Endothelial cell of umbilical vein (primary cell): ENCODE measurements at regions not wholly inside any gene's neighbourhood (a gene's known extent, or its start where the extent isn't known, plus 50 kb on each side); places are given as distances from the start of the nearest gene placed in this dataset.

Experiments used
- BruUV-seq: library from RNA; stranded (reverse); fragments of 400-500 nt; replicated peaks from 2 replicates; lab custom pipeline; 2021; lab: Mats Ljungman, UMichigan
- CTCF ChIA-PET: fragments of 300-600, 350-600 bp; sonication (Branson Sonifier 250); formaldehyde crosslinking; loops from one replicate; lab custom pipeline; 2021; ENCODE audit warnings: antibody characterized with exemption, inconsistent platforms; lab: Charles Lee
- POLR2A ChIA-PET: fragments of 300-600, 350-600 bp; sonication (Branson Sonifier 250); formaldehyde crosslinking; loops from one replicate; lab custom pipeline; 2021; ENCODE audit warnings: antibody characterized with exemption, inconsistent platforms; lab: Charles Lee
- DNase-seq: peaks from one replicate; pipeline ENCODE4 v3.0.0-alpha.2; 2011; ENCODE audit warnings: low read depth, low spot score
- FAIRE-seq: peaks from 2 replicates; lab custom pipeline; 2011; peaks lifted over from hg19 to GRCh38; lab: Jason Lieb, UNC
- H2AFZ ChIP-seq: 2 replicates; pipeline ENCODE4 v1.6.0; 2012; ENCODE audit warnings: low read depth, low read length, control low read depth, inconsistent platforms
- H3K27ac ChIP-seq: 2 replicates; pipeline ENCODE4 v1.5.1; 2011; ENCODE audit warnings: low read depth, mild to moderate bottlenecking, control low read depth, low read length, moderate library complexity; ENCODE audit not compliant: insufficient read depth
- H3K27me3 ChIP-seq, 2 experiments: 2 replicates each; pipeline versions ENCODE4 v1.6.0 to v1.6.1; 2011; ENCODE audit warnings: low read length in 2 of 2, mixed read lengths in 1 of 2; ENCODE audit not compliant: control insufficient read depth in 2 of 2, insufficient read depth in 2 of 2
- H3K36me3 ChIP-seq, 2 experiments: 2 replicates in 1 of 2; 3 replicates in 1 of 2; pipeline ENCODE4 v1.5.1; 2011; ENCODE audit warnings: low read length in 2 of 2, mild to moderate bottlenecking in 1 of 2, moderate library complexity in 1 of 2; ENCODE audit not compliant: control insufficient read depth in 2 of 2, insufficient read depth in 2 of 2; ENCODE audit errors: extremely low read depth in 1 of 2
- H3K4me1 ChIP-seq: 3 replicates; pipeline ENCODE4 v1.5.1; 2011; ENCODE audit warnings: mild to moderate bottlenecking, low read length; ENCODE audit not compliant: control insufficient read depth, insufficient read depth; ENCODE audit errors: extremely low read depth
- H3K4me2 ChIP-seq: 2 replicates; pipeline ENCODE4 v1.6.1; 2011; ENCODE audit warnings: low read length, control low read depth, mixed read lengths; ENCODE audit not compliant: insufficient read depth
- H3K4me3 ChIP-seq, 3 experiments: fragments of 200-600 bp in 1 of 3; sonication (generic), shearing (Covaris generic) in 1 of 3; replicated peaks in 1 of 3; 2 replicates each; pipeline ENCODE4 v1.5.1; 2011 to 2016; ENCODE audit warnings: control low read depth in 3 of 3, low read length in 3 of 3, mild to moderate bottlenecking in 2 of 3, inconsistent platforms in 1 of 3, low read depth in 1 of 3, moderate library complexity in 1 of 3; ENCODE audit not compliant: insufficient read depth in 1 of 3
- H3K79me2 ChIP-seq: 2 replicates; pipeline ENCODE4 v1.6.0; 2012; ENCODE audit warnings: low read length, inconsistent platforms; ENCODE audit not compliant: control insufficient read depth, insufficient read depth
- H3K9ac ChIP-seq: replicated peaks from 2 replicates; pipeline ENCODE3; 2011; ENCODE audit warnings: low read length, control low read depth; ENCODE audit not compliant: insufficient read depth; ENCODE audit errors: extremely low read depth
- H3K9me1 ChIP-seq: replicated peaks from 3 replicates; pipeline ENCODE4 v1.6.0; 2011; ENCODE audit warnings: mild to moderate bottlenecking, low read length; ENCODE audit not compliant: control insufficient read depth, insufficient read depth; ENCODE audit errors: extremely low read depth
- H3K9me3 ChIP-seq: replicated peaks from 2 replicates; pipeline ENCODE4 v1.5.1; 2012; ENCODE audit warnings: low read length, inconsistent platforms; ENCODE audit not compliant: control insufficient read depth, insufficient read depth
- H4K20me1 ChIP-seq: replicated peaks from 2 replicates; pipeline ENCODE3; 2011; ENCODE audit warnings: mild to moderate bottlenecking, low read length; ENCODE audit not compliant: control insufficient read depth, insufficient read depth; ENCODE audit errors: extremely low read depth
- EZH2 ChIP-seq: IDR thresholded peaks from 2 replicates; pipeline ENCODE4 v1.6.1; 2012; ENCODE audit warnings: borderline replicate concordance, low read depth, mild to moderate bottlenecking, moderate library complexity, low read length, inconsistent platforms; ENCODE audit not compliant: severe bottlenecking
- FOS ChIP-seq: IDR thresholded peaks from 2 replicates; pipeline ENCODE4 v1.6.1; 2011; ENCODE audit warnings: mild to moderate bottlenecking, low read length, moderate library complexity, borderline replicate concordance; ENCODE audit not compliant: insufficient read depth
- GATA2 ChIP-seq: IDR thresholded peaks from 2 replicates; pipeline ENCODE4 v1.7.0; 2011; ENCODE audit warnings: low read depth, mild to moderate bottlenecking, moderate library complexity, mixed read lengths, low read length; ENCODE audit not compliant: insufficient read length, insufficient read depth
- JUN ChIP-seq: IDR thresholded peaks from 2 replicates; pipeline ENCODE4 v1.6.1; 2011; ENCODE audit warnings: borderline replicate concordance, low read depth; ENCODE audit not compliant: insufficient read length, insufficient read depth
- MYC ChIP-seq: IDR thresholded peaks from one replicate; pipeline ENCODE4 v1.6.1; 2011; ENCODE audit warnings: mild to moderate bottlenecking, low read depth, low read length
- POLR2A ChIP-seq: IDR thresholded peaks from 2 replicates; pipeline ENCODE4 v1.6.1; 2012; ENCODE audit warnings: low read depth, mild to moderate bottlenecking, control low read depth, low read length
- POLR2AphosphoS5 ChIP-seq: IDR thresholded peaks from 2 replicates; pipeline ENCODE4 v1.6.1; 2012; ENCODE audit warnings: low read depth, mild to moderate bottlenecking, control low read depth, low read length, moderate library complexity; ENCODE audit not compliant: insufficient read depth
- dilution Hi-C: fragments of 300-500 bp; cut with MboI; formaldehyde crosslinking; loops from one replicate; pipeline ENCODE4 v1.15.0; 2019; ENCODE audit warnings: low sequenced_read_pairs; ENCODE audit not compliant: extremely low pct_ligation_motif_present
- intact Hi-C: fragments of 100-400 bp; cut with micrococcal nuclease; formaldehyde crosslinking; loops from one replicate; pipeline ENCODE4 v1.10.0; 2022
- TF ChIP-seq, protein P1 (sequence below), 2 donors: IDR thresholded peaks; 1 replicate in 1 of 2; 2 replicates in 1 of 2; pipeline ENCODE4 v1.5.1; 2011; ENCODE audit warnings: low read length in 2 of 2, mild to moderate bottlenecking in 2 of 2, moderate library complexity in 2 of 2, control low read depth in 1 of 2, inconsistent platforms in 1 of 2, low read depth in 1 of 2; ENCODE audit not compliant: insufficient read depth in 1 of 2; ENCODE audit errors: extremely low read depth in 1 of 2
- TF ChIP-seq, protein P2 (sequence below): IDR thresholded peaks from 2 replicates; pipeline ENCODE4 v1.6.1; 2011; ENCODE audit not compliant: insufficient read depth, insufficient read length

DNA sequence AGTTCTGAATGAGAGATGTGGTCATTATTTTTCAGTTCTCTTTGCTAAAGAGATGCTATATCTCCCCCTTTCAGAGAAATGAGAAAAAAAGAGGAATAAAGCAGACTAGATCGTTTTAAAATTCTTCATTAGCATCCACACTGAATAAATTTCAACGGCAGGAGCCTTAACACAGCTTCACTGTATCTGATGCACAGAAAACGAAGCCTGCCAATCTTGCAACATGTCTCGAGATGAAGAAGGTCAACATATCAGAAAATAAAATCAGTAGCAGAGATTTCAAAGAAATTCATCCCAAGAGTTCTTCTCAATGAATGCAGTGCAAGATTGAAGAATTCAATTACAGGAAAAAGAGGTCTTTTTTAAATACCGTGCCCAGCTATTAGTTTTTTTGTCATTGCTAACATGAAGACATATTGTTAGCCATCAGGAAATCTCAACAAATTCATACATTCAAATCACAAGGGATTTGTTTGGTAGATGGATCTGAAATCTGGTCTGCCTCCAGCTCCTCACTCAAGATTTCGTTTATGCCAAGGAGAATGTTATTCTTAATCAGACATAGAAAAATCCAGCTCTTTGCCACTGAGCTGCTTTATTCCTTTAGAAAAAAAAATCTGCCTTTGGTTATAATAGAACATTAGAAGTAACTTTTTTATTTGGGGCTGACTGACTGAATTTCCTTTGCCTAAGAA lies 76.4 kb upstream of the DAB1 start:
- Histone ChIP-seq H3K4me1 (no peaks in the 10 kb centered on the region), H3K79me2 (no peaks in the 10 kb centered on the region), H3K4me3 (no peak overlapping the region), H4K20me1 (no peaks in the 10 kb centered on the region), H2AFZ (no peak overlapping the region), H3K9ac (no peak overlapping the region), H3K27me3 (no peaks in the 10 kb centered on the region), H3K4me2 (no peak overlapping the region), H3K9me1 (no peaks in the 10 kb centered on the region), H3K27ac (no peak overlapping the region), H3K36me3 (no peaks in the 10 kb centered on the region), H3K9me3 (no peaks in the 10 kb centered on the region)
- no TSS peak for BruUV-seq
- POLR2A ChIA-PET: no interaction called here
- no peak for TF ChIP-seq POLR2AphosphoS5
- TF ChIP-seq EZH2: no peak
- TF ChIP-seq, protein P1, sequence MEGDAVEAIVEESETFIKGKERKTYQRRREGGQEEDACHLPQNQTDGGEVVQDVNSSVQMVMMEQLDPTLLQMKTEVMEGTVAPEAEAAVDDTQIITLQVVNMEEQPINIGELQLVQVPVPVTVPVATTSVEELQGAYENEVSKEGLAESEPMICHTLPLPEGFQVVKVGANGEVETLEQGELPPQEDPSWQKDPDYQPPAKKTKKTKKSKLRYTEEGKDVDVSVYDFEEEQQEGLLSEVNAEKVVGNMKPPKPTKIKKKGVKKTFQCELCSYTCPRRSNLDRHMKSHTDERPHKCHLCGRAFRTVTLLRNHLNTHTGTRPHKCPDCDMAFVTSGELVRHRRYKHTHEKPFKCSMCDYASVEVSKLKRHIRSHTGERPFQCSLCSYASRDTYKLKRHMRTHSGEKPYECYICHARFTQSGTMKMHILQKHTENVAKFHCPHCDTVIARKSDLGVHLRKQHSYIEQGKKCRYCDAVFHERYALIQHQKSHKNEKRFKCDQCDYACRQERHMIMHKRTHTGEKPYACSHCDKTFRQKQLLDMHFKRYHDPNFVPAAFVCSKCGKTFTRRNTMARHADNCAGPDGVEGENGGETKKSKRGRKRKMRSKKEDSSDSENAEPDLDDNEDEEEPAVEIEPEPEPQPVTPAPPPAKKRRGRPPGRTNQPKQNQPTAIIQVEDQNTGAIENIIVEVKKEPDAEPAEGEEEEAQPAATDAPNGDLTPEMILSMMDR (IDR thresholded peaks at IDR 0.05; ENCODE audit: extremely low read depth in 1 of 2, insufficient read depth in 1 of 2, low read depth in 1 of 2, low read length in 2 of 2): no peak
- no peak for TF ChIP-seq GATA2
- TF ChIP-seq JUN: no peak
- TF ChIP-seq FOS: no peak
- no peak for TF ChIP-seq MYC
- no peak for TF ChIP-seq POLR2A
- TF ChIP-seq, protein P2, sequence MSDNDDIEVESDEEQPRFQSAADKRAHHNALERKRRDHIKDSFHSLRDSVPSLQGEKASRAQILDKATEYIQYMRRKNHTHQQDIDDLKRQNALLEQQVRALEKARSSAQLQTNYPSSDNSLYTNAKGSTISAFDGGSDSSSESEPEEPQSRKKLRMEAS: no peak
- FAIRE-seq (no peak), DNase-seq (no peak)
- CTCF ChIA-PET: no interaction called here
- dilution Hi-C loops (no loop called here), intact Hi-C loops (no loop called here)
